ENCODE measurements at regions not wholly inside any gene's neighbourhood (a gene's known extent, or its start where the extent isn't known, plus 50 kb on each side); places are given as distances from the start of the nearest gene placed in this dataset.

DNA sequence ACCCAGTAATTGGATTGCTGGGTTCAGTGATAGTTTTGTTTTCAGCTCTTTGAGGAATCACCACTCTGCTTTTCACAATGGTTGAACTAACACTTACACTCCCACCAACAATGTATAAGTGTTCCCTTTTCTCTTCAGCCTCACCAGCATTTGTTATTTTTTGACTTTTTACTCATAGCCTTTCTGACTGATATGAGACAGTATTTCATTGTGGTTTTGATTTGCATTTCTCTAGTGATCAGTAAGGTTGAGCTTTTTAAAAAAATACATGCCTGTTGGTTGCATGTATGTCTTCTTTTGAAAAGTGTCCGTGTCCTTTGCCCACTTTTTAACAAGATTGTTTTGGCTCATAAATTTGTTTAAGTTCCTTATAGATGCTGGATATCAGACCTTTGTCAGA is 185.7 kb upstream of the CCNH start (continued):
- TF ChIP-seq REST (IDR thresholded peaks at IDR 0.05; ENCODE audit: low read depth, low read length) (no peak), IRF3 (IDR thresholded peaks at IDR 0.05; ENCODE audit: low read depth, low read length) (no peak), EP300 (IDR thresholded peaks at IDR 0.05; ENCODE audit: borderline replicate concordance in 1 of 2, low read depth in 1 of 2, low read length in 1 of 2) (no peak), SMC3 (IDR thresholded peaks at IDR 0.05; ENCODE audit: low read depth, low read length) (no peak), TEAD4 (IDR thresholded peaks at IDR 0.05; ENCODE audit: borderline replicate concordance, insufficient read depth) (no peak)

DNA sequence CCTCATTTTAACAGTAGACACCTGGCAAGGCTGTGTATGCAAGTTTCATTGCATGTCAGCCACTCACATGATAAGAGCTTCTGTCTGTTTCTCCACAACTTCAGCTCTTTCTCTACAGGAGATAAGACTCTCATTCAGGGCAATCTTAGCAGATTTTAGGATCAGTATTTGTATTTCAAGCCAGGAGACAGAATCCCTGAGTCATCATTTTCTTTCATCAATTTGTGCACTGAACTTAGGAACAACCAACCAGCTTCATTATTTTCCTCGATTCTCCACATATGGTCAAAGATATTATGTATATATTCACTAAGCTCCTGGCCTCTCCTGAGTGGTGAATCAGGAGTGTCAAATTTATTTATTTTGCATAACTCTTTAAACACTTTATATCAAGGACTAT is 181.8 kb upstream of the CCNH start:
- no peaks in the 10 kb centered on the region for H3K4me1 ChIP-seq (ENCODE audit: control insufficient read depth in 1 of 2, insufficient read depth in 2 of 2, low read depth in 1 of 2, low read length in 1 of 2)
- no peak overlapping the region for H3K27ac ChIP-seq (ENCODE audit: low read depth in 2 of 2, low read length in 1 of 2)
- H3K27me3 ChIP-seq (ENCODE audit: insufficient read depth) = no peaks in the 10 kb centered on the region
- H3K4me3 ChIP-seq (ENCODE audit: low read depth in 2 of 2, low read length in 1 of 2) = no peak overlapping the region
- ChIA-PET POLR2A (no interaction called here), CTCF (no interaction called here)
- no peaks in the 10 kb centered on the region for H3K79me2 ChIP-seq (ENCODE audit: insufficient read depth)
- H3K36me3 ChIP-seq (replicated peaks in 1 of 2; ENCODE audit: control insufficient read depth in 1 of 2, insufficient read depth in 2 of 2, low read length in 1 of 2) = no peaks in the 10 kb centered on the region
- H3F3A ChIP-seq (replicated peaks; ENCODE audit: insufficient read depth) = no peaks in the 10 kb centered on the region
- H4K20me1 ChIP-seq (ENCODE audit: insufficient read depth) = no peaks in the 10 kb centered on the region
- H3K9me2 ChIP-seq = no peaks in the 10 kb centered on the region
- no peaks in the 10 kb centered on the region for H3K9me3 ChIP-seq
- no peak overlapping the region for H3K9ac ChIP-seq
- WGBS (ENCODE audit: low lambda C conversion rate) = 5% methylated on average over 1 of the region's 1 CpG
- TF ChIP-seq GATA2 (CRISPR knock-in tag; IDR thresholded peaks at IDR 0.05) (no peak), FOSL2 (IDR thresholded peaks at IDR 0.05; ENCODE audit: borderline replicate concordance, low read depth) (no peak), TCF12 (IDR thresholded peaks at IDR 0.05) (no peak), ELF1 (IDR thresholded peaks at IDR 0.05) (no peak), YY1 (IDR thresholded peaks at IDR 0.05; ENCODE audit: low read depth) (no peak), TEAD4 (IDR thresholded peaks at IDR 0.05; ENCODE audit: borderline replicate concordance, insufficient read depth) (no peak), SIN3A (IDR thresholded peaks at IDR 0.05; ENCODE audit: borderline replicate concordance, low read depth, low read length) (no peak), NFIC (IDR thresholded peaks at IDR 0.05; ENCODE audit: borderline replicate concordance) (no peak), GABPA (IDR thresholded peaks at IDR 0.05; ENCODE audit: low read depth) (no peak), USF1 (IDR thresholded peaks at IDR 0.05; ENCODE audit: borderline replicate concordance, low read depth) (no peak), RCOR1 (IDR thresholded peaks at IDR 0.05; ENCODE audit: low read length) (no peak), IRF3 (IDR thresholded peaks at IDR 0.05; ENCODE audit: low read depth, low read length) (no peak), POLR2AphosphoS5 (IDR thresholded peaks at IDR 0.05; ENCODE audit: low read depth, low read length) (no peak), TAF1 (IDR thresholded peaks at IDR 0.05; ENCODE audit: borderline replicate concordance, low read depth, low read length) (no peak), SMC3 (IDR thresholded peaks at IDR 0.05; ENCODE audit: low read depth, low read length) (no peak), MEF2A (IDR thresholded peaks at IDR 0.05; ENCODE audit: borderline replicate concordance, low read depth) (no peak), EP300 (IDR thresholded peaks at IDR 0.05; ENCODE audit: borderline replicate concordance in 1 of 2, low read depth in 1 of 2, low read length in 1 of 2) (no peak)
- TF ChIP-seq, protein P1, sequence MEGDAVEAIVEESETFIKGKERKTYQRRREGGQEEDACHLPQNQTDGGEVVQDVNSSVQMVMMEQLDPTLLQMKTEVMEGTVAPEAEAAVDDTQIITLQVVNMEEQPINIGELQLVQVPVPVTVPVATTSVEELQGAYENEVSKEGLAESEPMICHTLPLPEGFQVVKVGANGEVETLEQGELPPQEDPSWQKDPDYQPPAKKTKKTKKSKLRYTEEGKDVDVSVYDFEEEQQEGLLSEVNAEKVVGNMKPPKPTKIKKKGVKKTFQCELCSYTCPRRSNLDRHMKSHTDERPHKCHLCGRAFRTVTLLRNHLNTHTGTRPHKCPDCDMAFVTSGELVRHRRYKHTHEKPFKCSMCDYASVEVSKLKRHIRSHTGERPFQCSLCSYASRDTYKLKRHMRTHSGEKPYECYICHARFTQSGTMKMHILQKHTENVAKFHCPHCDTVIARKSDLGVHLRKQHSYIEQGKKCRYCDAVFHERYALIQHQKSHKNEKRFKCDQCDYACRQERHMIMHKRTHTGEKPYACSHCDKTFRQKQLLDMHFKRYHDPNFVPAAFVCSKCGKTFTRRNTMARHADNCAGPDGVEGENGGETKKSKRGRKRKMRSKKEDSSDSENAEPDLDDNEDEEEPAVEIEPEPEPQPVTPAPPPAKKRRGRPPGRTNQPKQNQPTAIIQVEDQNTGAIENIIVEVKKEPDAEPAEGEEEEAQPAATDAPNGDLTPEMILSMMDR (IDR thresholded peaks at IDR 0.05) = no peak
- TF ChIP-seq, protein P2, sequence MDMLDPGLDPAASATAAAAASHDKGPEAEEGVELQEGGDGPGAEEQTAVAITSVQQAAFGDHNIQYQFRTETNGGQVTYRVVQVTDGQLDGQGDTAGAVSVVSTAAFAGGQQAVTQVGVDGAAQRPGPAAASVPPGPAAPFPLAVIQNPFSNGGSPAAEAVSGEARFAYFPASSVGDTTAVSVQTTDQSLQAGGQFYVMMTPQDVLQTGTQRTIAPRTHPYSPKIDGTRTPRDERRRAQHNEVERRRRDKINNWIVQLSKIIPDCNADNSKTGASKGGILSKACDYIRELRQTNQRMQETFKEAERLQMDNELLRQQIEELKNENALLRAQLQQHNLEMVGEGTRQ (IDR thresholded peaks at IDR 0.05; ENCODE audit: borderline replicate concordance, low read depth, low read length) = no peak
- TF ChIP-seq, protein P3, sequence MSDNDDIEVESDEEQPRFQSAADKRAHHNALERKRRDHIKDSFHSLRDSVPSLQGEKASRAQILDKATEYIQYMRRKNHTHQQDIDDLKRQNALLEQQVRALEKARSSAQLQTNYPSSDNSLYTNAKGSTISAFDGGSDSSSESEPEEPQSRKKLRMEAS (IDR thresholded peaks at IDR 0.05; ENCODE audit: low read depth) = no peak
- no peak overlapping the region for H3K4me2 ChIP-seq
- no peak for DNase-seq
- H2AFZ ChIP-seq (ENCODE audit: low read depth) = no peak overlapping the region

Measured in SK-N-SH (cell line).